GM19455 (cell line): ENCODE measurements at regions not wholly inside any gene's neighbourhood (a gene's known extent, or its start where the extent isn't known, plus 50 kb on each side); places are given as distances from the start of the nearest gene placed in this dataset.

Source experiments
- ATAC-seq: cut with Tn5 transposase; IDR thresholded peaks from one replicate; pipeline ENCODE4 v1.9.1; 2021; ENCODE audit not compliant: unreplicated experiment

- no peak for ATAC-seq
Measured at GRCh38 chr12:81962126-81962856, 203.1 kb upstream of the PPFIA2 start.

DNA sequence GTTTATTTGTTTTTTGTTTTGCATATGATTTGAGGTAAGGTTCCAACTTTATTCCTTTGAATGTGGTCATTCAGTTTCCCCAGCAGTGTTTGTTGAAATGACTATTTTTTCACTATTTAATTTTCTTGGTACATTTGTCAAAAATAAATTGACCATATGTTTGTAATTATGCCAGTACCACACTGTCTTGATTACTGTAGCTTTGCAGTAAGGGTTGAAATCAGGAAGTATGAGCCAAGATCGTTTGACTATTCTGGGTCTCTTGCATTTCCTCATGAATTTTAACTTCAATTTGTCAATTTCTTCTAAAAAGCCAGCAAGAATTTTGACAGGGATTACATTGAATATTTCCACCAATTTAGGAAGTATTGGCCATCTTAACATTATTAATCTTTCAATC, 199.3 kb upstream of the PPFIA2 start:
- no peak for ATAC-seq

- no peak for ATAC-seq
Measured at GRCh38 chr12:81957631-81958030, 198.5 kb upstream of the PPFIA2 start.

- ATAC-seq, result no peak
Measured at GRCh38 chr12:81956468-81956860, 197.3 kb upstream of the PPFIA2 start.

- ATAC-seq, result no peak
Measured at GRCh38 chr12:81953541-81953940, 194.4 kb upstream of the PPFIA2 start.

- no peak for ATAC-seq
Measured at GRCh38 chr12:81950871-81951270, 191.7 kb upstream of the PPFIA2 start.

DNA sequence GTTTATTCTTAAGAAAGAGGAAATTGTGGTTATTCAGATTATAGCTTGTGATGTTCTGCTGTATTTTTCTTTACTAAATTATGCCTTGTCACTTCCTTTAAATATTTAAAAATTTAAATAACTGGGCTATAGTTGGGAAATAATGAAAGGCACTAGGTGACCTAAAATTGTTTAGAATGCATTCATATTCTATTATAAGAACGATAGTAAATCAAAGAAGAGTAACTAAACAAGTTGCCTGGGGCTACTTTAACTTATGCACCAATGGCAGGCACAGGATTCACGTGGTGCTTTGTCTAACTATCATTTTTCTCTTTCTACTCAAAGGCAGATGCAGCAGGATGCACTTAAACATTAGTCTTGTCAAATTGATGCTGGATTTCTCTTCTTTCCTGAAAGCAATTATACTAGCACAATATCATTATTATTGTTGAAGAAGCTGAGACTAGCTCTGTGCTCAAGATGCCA, 190.7 kb upstream of the PPFIA2 start:
- ATAC-seq, result no peak

GRCh38 chr12:81949416-81949815, 190.3 kb upstream of the PPFIA2 start:
- ATAC-seq, result no peak

- no peak for ATAC-seq
Measured at GRCh38 chr12:81944886-81945285, 185.7 kb upstream of the PPFIA2 start.

GRCh38 chr12:81942594-81942993, 183.4 kb upstream of the PPFIA2 start:
- no peak for ATAC-seq

DNA sequence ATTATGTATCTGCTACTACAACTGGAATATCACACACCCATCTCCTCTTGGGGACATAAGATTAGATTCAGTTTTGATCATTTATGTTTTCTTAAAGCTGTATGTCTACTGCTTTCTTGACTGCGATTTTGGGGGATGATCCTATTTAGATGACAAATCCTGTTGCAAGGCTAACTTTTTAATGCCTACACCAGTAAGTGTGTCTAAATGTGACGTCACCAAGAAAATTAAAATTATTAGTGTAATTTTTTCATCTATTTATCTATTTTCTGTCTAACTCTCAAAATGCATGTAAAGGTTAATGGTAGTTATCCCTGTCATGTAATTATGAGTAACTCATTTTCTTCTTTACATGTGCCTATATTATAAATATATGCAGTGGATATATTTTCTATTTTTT, 170.9 kb upstream of the PPFIA2 start:
- ATAC-seq, result no peak

- no peak for ATAC-seq
Measured at GRCh38 chr12:81896771-81897170, 137.6 kb upstream of the PPFIA2 start.

DNA sequence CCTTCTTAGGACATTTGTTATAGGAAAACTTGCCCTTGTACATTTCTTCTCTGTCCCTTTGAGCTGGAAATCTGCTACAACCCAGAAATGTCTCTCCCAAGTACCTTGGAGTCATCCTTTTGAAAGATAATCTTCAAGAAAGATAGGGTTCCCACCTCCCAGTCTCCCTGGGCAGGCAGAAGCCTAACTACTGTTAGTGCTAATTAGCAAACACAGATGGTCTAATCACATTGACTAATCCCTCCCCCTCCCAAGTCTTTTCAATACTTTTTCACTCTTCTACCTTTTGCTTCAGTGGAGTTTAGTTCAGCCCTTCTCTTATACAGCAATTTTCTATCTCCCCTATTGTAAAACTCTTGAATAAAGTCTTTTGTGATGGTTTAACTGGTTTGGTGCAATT, 129.8 kb upstream of the PPFIA2 start:
- ATAC-seq, result no peak

DNA sequence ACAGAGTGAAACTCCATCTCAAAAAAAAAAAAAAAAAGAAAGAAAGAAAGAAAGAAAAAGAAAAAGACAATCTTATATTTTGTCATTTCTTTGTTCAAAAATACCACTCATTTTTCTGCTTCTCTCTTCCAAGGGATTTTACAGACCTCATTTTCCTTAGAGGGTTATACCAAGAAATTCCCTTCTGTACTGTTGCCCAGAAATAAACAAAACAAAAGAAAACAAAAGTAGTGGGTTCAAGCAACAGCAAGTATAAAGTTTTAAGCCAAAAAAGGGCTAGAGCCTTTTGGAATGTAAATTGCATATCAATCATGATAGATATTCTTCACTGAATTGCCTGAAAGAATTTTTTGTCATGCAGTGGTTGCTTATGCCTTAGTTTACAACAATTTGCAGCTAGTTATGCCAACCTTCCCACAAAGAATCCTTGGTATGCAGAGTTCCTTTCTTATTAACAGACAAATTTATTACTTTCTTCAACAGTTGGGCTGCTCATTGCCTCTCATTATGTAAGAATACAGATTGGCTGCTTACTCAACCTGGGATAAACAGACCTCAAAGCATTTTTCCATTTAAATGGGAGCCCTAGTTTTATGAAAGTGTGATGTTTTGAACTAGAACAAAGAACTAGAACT, 129.1 kb upstream of the PPFIA2 start:
- no peak for ATAC-seq

GRCh38 chr12:81874586-81874985, 115.4 kb upstream of the PPFIA2 start:
- ATAC-seq, result no peak

- no peak for ATAC-seq
Measured at GRCh38 chr12:81874166-81874565, 115.0 kb upstream of the PPFIA2 start.

GRCh38 chr12:81872400-81872799, 113.2 kb upstream of the PPFIA2 start:
- ATAC-seq, result no peak

GRCh38 chr12:81866081-81866480, 106.9 kb upstream of the PPFIA2 start:
- ATAC-seq, result no peak

- no peak for ATAC-seq
Measured at GRCh38 chr12:81863406-81863805, 104.3 kb upstream of the PPFIA2 start.

DNA sequence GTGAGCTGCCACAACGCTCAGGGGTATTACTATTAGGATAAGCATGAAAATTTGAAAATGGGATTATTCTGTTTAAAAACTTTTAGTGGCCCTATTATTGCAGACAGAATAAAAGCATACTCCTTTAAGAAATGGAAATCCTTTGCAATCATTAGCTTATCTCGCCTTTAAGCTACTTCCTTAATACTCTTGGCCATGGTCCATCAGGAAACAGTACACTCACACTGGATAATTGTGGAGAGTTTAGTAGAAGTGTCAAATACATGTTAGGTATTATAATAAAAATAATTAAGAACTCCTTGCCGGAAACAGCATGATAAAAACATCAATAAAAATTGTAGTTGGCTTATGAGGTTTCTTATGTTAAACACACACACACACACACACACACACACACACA, 100.4 kb upstream of the PPFIA2 start:
- ATAC-seq, result no peak

GRCh38 chr12:81843599-81843998, 84.4 kb upstream of the PPFIA2 start:
- no peak for ATAC-seq

DNA sequence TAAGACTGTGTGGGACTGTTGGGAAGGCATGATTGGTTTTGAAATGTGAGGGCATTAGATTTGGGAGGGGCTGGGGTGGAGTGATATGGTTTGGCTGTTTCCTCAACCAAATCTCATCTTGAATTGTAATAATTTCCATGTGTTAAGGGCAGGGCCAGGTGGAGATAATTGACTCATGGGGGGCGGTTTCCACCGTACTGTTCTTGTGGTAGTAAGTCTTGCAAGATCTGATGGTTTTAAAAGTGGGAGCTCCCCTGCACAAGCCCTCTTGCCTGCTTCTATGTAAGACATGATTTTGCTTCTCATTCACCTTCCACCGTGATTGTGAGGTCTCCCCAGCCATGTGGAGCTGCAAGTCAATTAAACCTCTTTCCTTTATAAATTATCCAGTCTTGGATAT, 76.6 kb upstream of the PPFIA2 start:
- no peak for ATAC-seq
